Mesenchymal stem cell (in vitro differentiated cells and primary cell): ENCODE measurements at regions not wholly inside any gene's neighbourhood (a gene's known extent, or its start where the extent isn't known, plus 50 kb on each side); places are given as distances from the start of the nearest gene placed in this dataset.

Experiments
- DNase-seq: peaks from one replicate; pipeline ENCODE4 v3.0.0-alpha.2; 2013
- H2AFZ ChIP-seq: one replicate; pipeline ENCODE4 v1.6.1; 2013; ENCODE audit warnings: low read depth, mild to moderate bottlenecking, control low read depth, inconsistent platforms, low read length, moderate library complexity
- H2AK5ac ChIP-seq: 2 replicates; pipeline ENCODE4 v1.6.1; 2013; ENCODE audit warnings: low read length, moderate library complexity, mild to moderate bottlenecking, inconsistent platforms; ENCODE audit not compliant: severe bottlenecking
- H2BK120ac ChIP-seq: one replicate; pipeline ENCODE4 v1.6.1; 2013; ENCODE audit warnings: low read depth, mild to moderate bottlenecking, inconsistent platforms, low read length, moderate library complexity
- H2BK12ac ChIP-seq, 2 experiments: one replicate each; pipeline ENCODE4 v1.6.1; 2013; ENCODE audit warnings: inconsistent platforms in 2 of 2, low read length in 2 of 2, mild to moderate bottlenecking in 2 of 2, moderate library complexity in 2 of 2, control low read depth in 1 of 2
- H2BK15ac ChIP-seq: one replicate; pipeline ENCODE4 v1.6.1; 2013; ENCODE audit warnings: mild to moderate bottlenecking, low read depth, inconsistent platforms; ENCODE audit not compliant: poor library complexity, severe bottlenecking
- H2BK5ac ChIP-seq: 2 replicates; pipeline ENCODE4 v1.6.1; 2013; ENCODE audit warnings: low read depth, mild to moderate bottlenecking, low read length, control low read depth, inconsistent platforms; ENCODE audit not compliant: poor library complexity, severe bottlenecking
- H3K14ac ChIP-seq, 2 experiments: one replicate each; pipeline ENCODE4 v1.6.1; 2013; ENCODE audit warnings: inconsistent platforms in 2 of 2, low read length in 2 of 2, control low read depth in 1 of 2, mild to moderate bottlenecking in 1 of 2, moderate library complexity in 1 of 2
- H3K18ac ChIP-seq, 2 experiments: one replicate each; pipeline ENCODE4 v1.6.1; 2013; ENCODE audit warnings: inconsistent platforms in 2 of 2, low read length in 2 of 2, control low read depth in 1 of 2, low read depth in 1 of 2, mild to moderate bottlenecking in 1 of 2
- H3K23ac ChIP-seq, 2 experiments: one replicate each; pipeline ENCODE4 v1.6.1; 2013; ENCODE audit warnings: inconsistent platforms in 2 of 2, low read length in 2 of 2, mild to moderate bottlenecking in 2 of 2, moderate library complexity in 2 of 2, control low read depth in 1 of 2
- H3K27ac ChIP-seq: 2 replicates; pipeline ENCODE4 v1.5.1; 2013; ENCODE audit warnings: mild to moderate bottlenecking, moderate library complexity, low read length, control low read depth, inconsistent platforms; ENCODE audit not compliant: poor library complexity, severe bottlenecking
- H3K27me3 ChIP-seq, 2 experiments: 2 replicates each; pipeline versions ENCODE4 v1.6.1 to v1.7.0; 2013; ENCODE audit warnings: low read length in 2 of 2, mild to moderate bottlenecking in 2 of 2, moderate library complexity in 2 of 2, control low read depth in 1 of 2, inconsistent platforms in 1 of 2; ENCODE audit not compliant: control insufficient read depth in 1 of 2, insufficient read depth in 1 of 2
- H3K36me3 ChIP-seq, 2 experiments: 2 replicates each; pipeline versions ENCODE4 v1.6.1 to v1.7.0; 2013; ENCODE audit warnings: low read length in 2 of 2, control low read depth in 1 of 2, inconsistent platforms in 1 of 2, low read depth in 1 of 2, mild to moderate bottlenecking in 1 of 2; ENCODE audit not compliant: insufficient read depth in 2 of 2, control insufficient read depth in 1 of 2
- H3K4ac ChIP-seq, 2 experiments: one replicate each; pipeline ENCODE4 v1.6.1; 2013; ENCODE audit warnings: inconsistent platforms in 2 of 2, low read length in 2 of 2, mild to moderate bottlenecking in 2 of 2, moderate library complexity in 2 of 2, control low read depth in 1 of 2, low read depth in 1 of 2
- H3K4me1 ChIP-seq: 2 replicates; pipeline ENCODE4 v1.6.1; 2013; ENCODE audit warnings: low read depth, low read length, control low read depth; ENCODE audit not compliant: control insufficient read depth, insufficient read depth
- H3K4me2 ChIP-seq: 2 replicates; pipeline ENCODE4 v1.6.1; 2013; ENCODE audit warnings: low read length, mild to moderate bottlenecking, inconsistent platforms; ENCODE audit not compliant: poor library complexity, severe bottlenecking
- H3K4me3 ChIP-seq, 2 experiments: 2 replicates each; pipeline versions ENCODE4 v1.5.1 to v1.7.0; 2013; ENCODE audit warnings: low read length in 2 of 2, mild to moderate bottlenecking in 2 of 2, control low read depth in 1 of 2, low read depth in 1 of 2; ENCODE audit not compliant: insufficient read depth in 1 of 2
- H3K79me1 ChIP-seq: replicated peaks from 2 replicates; pipeline ENCODE4 v1.6.1; 2013; ENCODE audit warnings: mild to moderate bottlenecking, control low read depth, low read length, inconsistent platforms; ENCODE audit not compliant: poor library complexity, severe bottlenecking
- H3K9ac ChIP-seq: 2 replicates; pipeline ENCODE4 v1.7.0; 2013; ENCODE audit warnings: mild to moderate bottlenecking, low read length, moderate library complexity
- H3K9me3 ChIP-seq: 2 replicates; pipeline ENCODE4 v1.7.0; 2013; ENCODE audit warnings: mild to moderate bottlenecking, low read length; ENCODE audit not compliant: control insufficient read depth
- H4K8ac ChIP-seq: one replicate; pipeline ENCODE4 v1.6.1; 2013; ENCODE audit warnings: inconsistent platforms, mild to moderate bottlenecking, low read length, moderate library complexity
- H4K91ac ChIP-seq: one replicate; pipeline ENCODE4 v1.6.1; 2013; ENCODE audit warnings: mild to moderate bottlenecking, low read length, inconsistent platforms
- WGBS: methylation state at CpG from one replicate; pipeline ENCODE4 v1.1.7; 2013; ENCODE audit warnings: mixed read lengths; 5-methylcytosine and 5-hydroxymethylcytosine counted together

DNA sequence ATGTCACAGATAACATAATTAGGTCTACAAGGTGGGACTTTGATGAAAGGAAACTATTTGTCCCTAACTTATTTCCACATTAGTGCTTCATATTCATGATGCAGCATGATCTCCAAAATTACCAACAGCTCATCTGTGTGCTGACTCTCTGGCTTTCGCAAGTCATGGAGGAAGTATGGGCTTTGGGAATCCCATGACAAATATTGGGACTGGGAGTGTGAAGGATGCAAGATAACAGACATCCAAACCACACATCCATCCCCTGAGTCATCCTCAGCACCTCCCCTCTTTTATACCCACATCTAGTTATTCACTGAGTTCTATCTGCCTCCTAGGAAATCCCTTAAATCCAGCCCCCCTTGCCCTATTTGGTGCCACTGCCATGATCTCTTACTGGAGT, 102.8 kb upstream of the COL24A1 start:
- peaks cover 1% of the 10 kb centered on the region for H3K4me1 ChIP-seq
- no peak overlapping the region for H4K8ac ChIP-seq
- H3K27ac ChIP-seq, result no peak overlapping the region
- no peak overlapping the region for H2AFZ ChIP-seq
- no peak overlapping the region for H3K14ac ChIP-seq
- H3K36me3 ChIP-seq, result no peaks in the 10 kb centered on the region
- H4K91ac ChIP-seq, result no peak overlapping the region
- H2BK120ac ChIP-seq, result no peak overlapping the region
- H2BK5ac ChIP-seq, result no peak overlapping the region
- H3K4me3 ChIP-seq, result no peak overlapping the region
- DNase-seq, result no peak
- no peak overlapping the region for H2AK5ac ChIP-seq
- no peak overlapping the region for H3K9ac ChIP-seq
- no peak overlapping the region for H3K23ac ChIP-seq
- no peak overlapping the region for H2BK12ac ChIP-seq
- H3K18ac ChIP-seq, result no peak overlapping the region
- no peak overlapping the region for H2BK15ac ChIP-seq
- H3K4me2 ChIP-seq, result no peak overlapping the region
- no peaks in the 10 kb centered on the region for H3K79me1 ChIP-seq
- H3K4ac ChIP-seq, result no peak overlapping the region
- WGBS, result no CpG with 5 or more reads among the region's 1 CpG
- no peaks in the 10 kb centered on the region for H3K9me3 ChIP-seq
- H3K27me3 ChIP-seq, result no peaks in the 10 kb centered on the region

DNA sequence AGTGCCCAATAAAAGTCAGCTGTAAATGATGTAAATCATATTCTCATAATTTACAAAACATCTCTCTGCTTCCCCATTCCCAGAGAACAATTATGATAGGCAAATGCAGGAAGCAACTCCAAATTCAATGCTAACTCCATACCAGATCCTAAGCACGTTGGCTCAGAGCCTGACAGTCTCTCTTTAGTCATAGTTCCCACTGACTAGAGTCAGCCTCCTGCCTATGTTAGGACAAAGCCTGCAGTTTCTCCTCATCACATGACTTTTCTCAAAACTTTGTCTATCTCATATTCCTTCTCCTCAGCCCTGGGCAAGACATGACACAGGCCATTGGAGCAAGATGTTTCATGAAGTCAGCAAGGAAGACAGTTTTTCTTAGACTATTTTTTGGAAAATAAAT, 101.5 kb upstream of the COL24A1 start:
- H3K23ac ChIP-seq, result no peak overlapping the region
- no peaks in the 10 kb centered on the region for H3K79me1 ChIP-seq
- H3K4me2 ChIP-seq, result no peak overlapping the region
- WGBS, result 46% methylated on average over 1 of the region's 1 CpG
- no peak overlapping the region for H2AFZ ChIP-seq
- H3K9ac ChIP-seq, result no peak overlapping the region
- no peak overlapping the region for H3K18ac ChIP-seq
- H3K4me3 ChIP-seq, result no peak overlapping the region
- no peaks in the 10 kb centered on the region for H3K9me3 ChIP-seq
- no peak for DNase-seq
- H3K36me3 ChIP-seq, result no peaks in the 10 kb centered on the region
- no peak overlapping the region for H2BK15ac ChIP-seq
- H2AK5ac ChIP-seq, result no peak overlapping the region
- H3K14ac ChIP-seq, result no peak overlapping the region
- no peak overlapping the region for H4K91ac ChIP-seq
- H4K8ac ChIP-seq, result no peak overlapping the region
- H3K4ac ChIP-seq, result no peak overlapping the region
- no peak overlapping the region for H3K27ac ChIP-seq
- H2BK120ac ChIP-seq, result no peak overlapping the region
- H3K4me1 ChIP-seq, result no peaks in the 10 kb centered on the region
- no peak overlapping the region for H2BK12ac ChIP-seq
- H3K27me3 ChIP-seq, result no peaks in the 10 kb centered on the region
- no peak overlapping the region for H2BK5ac ChIP-seq

DNA sequence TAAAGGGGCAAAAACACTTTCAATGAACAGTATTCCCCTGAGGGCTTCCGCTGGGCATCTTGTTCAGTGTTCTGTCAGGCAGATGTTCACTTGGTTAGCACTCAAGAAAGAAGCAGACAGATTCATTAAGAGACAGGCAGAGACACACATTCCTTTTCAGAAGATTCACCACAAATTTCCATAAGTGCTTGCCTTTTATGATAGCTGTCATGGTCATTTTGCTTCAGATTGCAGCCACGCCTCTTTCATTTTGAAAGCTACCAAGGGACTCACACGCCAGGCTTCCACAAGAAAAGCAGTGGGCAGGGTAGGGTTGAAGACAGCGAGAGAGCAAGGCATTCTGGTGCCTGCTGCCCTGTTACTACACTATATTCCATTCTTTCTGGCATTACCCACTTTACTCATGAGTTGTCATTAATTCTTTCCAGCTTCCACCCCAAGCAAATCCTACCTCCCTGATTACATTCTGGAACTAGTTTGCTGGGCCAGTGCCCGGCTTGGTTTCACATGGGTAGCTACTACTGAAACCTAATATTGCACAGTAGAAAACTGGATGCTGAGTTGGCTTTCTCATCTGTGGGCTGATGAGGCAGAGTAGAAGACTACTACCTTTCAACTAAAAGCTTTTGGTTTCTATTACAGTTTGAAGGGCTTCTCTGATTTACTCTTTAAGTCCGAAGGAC, 91.2 kb upstream of the COL24A1 start:
- Histone ChIP-seq H3K9me3 (peaks cover 4% of the 10 kb centered on the region), H2BK15ac (no peak overlapping the region), H3K4me1 (no peaks in the 10 kb centered on the region), H3K36me3 (no peaks in the 10 kb centered on the region), H4K8ac (no peak overlapping the region), H3K23ac (no peak overlapping the region), H3K14ac (no peak overlapping the region), H2BK12ac (no peak overlapping the region), H3K4ac (no peak overlapping the region), H3K27ac (no peak overlapping the region), H3K4me2 (no peak overlapping the region), H4K91ac (no peak overlapping the region), H2BK120ac (no peak overlapping the region), H2AFZ (no peak overlapping the region), H3K4me3 (peak overlapping the region in 1 of 2 experiments; percentile 66), H2BK5ac (no peak overlapping the region), H3K27me3 (no peaks in the 10 kb centered on the region), H3K9ac (peak overlapping the region; percentile 24), H3K79me1 (no peaks in the 10 kb centered on the region), H3K18ac (no peak overlapping the region), H2AK5ac (no peak overlapping the region)
- WGBS, result 84% methylated on average over 6 of the region's 6 CpGs
- no peak for DNase-seq

DNA sequence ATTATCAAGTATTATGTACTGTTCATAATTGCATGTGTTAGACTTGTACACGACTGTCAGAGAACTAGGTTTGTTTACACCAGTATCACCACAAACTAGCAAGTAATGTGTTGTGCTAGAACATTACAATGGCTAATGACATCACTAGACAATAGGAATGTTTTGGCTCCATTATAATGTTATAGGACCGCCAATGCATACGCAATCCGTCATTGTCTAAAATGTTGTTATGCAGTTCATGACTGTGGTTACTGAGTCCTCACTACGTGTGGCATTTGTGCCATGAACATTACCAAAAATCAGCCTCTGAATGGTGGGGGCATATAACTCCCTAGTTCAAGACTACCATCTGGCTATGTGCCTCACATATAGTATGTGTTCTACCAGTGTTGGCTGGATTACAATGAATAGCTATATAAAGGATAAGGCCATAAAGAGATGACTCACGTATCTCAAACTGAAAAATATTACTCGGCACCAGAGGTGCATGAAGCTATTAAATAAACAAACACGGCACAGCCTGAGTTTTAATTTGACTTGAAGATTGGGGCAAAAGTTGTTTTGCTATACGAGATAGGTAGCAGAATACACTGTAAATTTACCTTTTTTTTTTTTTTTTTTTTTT, 89.1 kb upstream of the COL24A1 start:
- no peak overlapping the region for H3K27ac ChIP-seq
- 93% methylated on average over 8 of the region's 9 CpGs for WGBS
- H3K79me1 ChIP-seq, result no peaks in the 10 kb centered on the region

More for the DNA sequence above, 89.1 kb upstream of the COL24A1 start:
- H2BK15ac ChIP-seq, result no peak overlapping the region
- H3K4me2 ChIP-seq, result no peak overlapping the region
- no peak overlapping the region for H2BK12ac ChIP-seq
- no peaks in the 10 kb centered on the region for H3K27me3 ChIP-seq
- H2BK5ac ChIP-seq, result no peak overlapping the region
- no peak overlapping the region for H4K91ac ChIP-seq
- no peak overlapping the region for H3K4ac ChIP-seq
- H3K18ac ChIP-seq, result no peak overlapping the region
- H4K8ac ChIP-seq, result no peak overlapping the region
- no peak overlapping the region for H3K9ac ChIP-seq
- no peak overlapping the region for H2AFZ ChIP-seq
- H3K14ac ChIP-seq, result no peak overlapping the region
- no peaks in the 10 kb centered on the region for H3K9me3 ChIP-seq
- no peak overlapping the region for H3K4me3 ChIP-seq
- no peaks in the 10 kb centered on the region for H3K4me1 ChIP-seq
- H2AK5ac ChIP-seq, result no peak overlapping the region
- H2BK120ac ChIP-seq, result no peak overlapping the region
- no peak for DNase-seq
- H3K23ac ChIP-seq, result no peak overlapping the region
- H3K36me3 ChIP-seq, result no peaks in the 10 kb centered on the region
